Liver (tissue), 3 donors: ENCODE measurements at regions not wholly inside any gene's neighbourhood (a gene's known extent, or its start where the extent isn't known, plus 50 kb on each side); places are given as distances from the start of the nearest gene placed in this dataset.

Experiments
- CTCF ChIP-seq: fragments of 150-350 bp; IDR thresholded peaks from 2 replicates; pipeline ENCODE4 v1.5.1; 2017; ENCODE audit warnings: improper control_type of control experiment, low read depth, low read length; ENCODE audit not compliant: missing input control
- MAX ChIP-seq: IDR thresholded peaks from 2 replicates; pipeline ENCODE4 v1.6.1; 2016; ENCODE audit warnings: antibody characterized with exemption
- RAD21 ChIP-seq, 2 donors: IDR thresholded peaks; 2 replicates each; pipeline ENCODE4 v1.6.1; 2016; ENCODE audit warnings: antibody characterized with exemption in 2 of 2, mild to moderate bottlenecking in 2 of 2
- REST ChIP-seq: IDR thresholded peaks from 2 replicates; pipeline ENCODE4 v1.6.1; 2016; ENCODE audit warnings: antibody characterized with exemption, mild to moderate bottlenecking
- TAF1 ChIP-seq: conservative IDR thresholded peaks from 2 replicates; pipeline ENCODE4 v1.6.1; 2016; ENCODE audit warnings: antibody characterized with exemption, mild to moderate bottlenecking
- YY1 ChIP-seq: IDR thresholded peaks from 2 replicates; pipeline ENCODE4 v1.6.1; 2016; ENCODE audit warnings: antibody characterized with exemption, mild to moderate bottlenecking
- donor health status: healthy.
- donor health status: healthy.

GRCh38 chr18:65365245-65365980 lies 385.4 kb upstream of the CDH7 start:
- TF ChIP-seq RAD21 (IDR thresholded peaks at IDR 0.05) (no peak), MAX (no peak), CTCF (no peak), REST (no peak), YY1 (no peak), TAF1 (no peak)
